Brain pericyte (primary cell): ENCODE measurements at regions not wholly inside any gene's neighbourhood (a gene's known extent, or its start where the extent isn't known, plus 50 kb on each side); places are given as distances from the start of the nearest gene placed in this dataset.

ENCODE experiments used
- DNase-seq: peaks from one replicate; pipeline ENCODE4 v3.0.0-alpha.2; 2012; ENCODE audit warnings: low read depth, low spot score

GRCh38 chr1:55381491-55381890, 166.3 kb upstream of the USP24 start:
- DNase-seq, result no peak

GRCh38 chr1:55380355-55380970, 165.3 kb upstream of the USP24 start:
- DNase-seq, result no peak

- DNase-seq, result no peak
Observed at GRCh38 chr1:55378582-55378981, 163.4 kb upstream of the USP24 start.

- DNase-seq, result no peak
Observed at GRCh38 chr1:55376897-55377296, 161.7 kb upstream of the USP24 start.

GRCh38 chr1:55375617-55376258, 160.6 kb upstream of the USP24 start:
- DNase-seq, result no peak

- no peak for DNase-seq
Observed at GRCh38 chr1:55374801-55375616, 159.8 kb upstream of the USP24 start.

GRCh38 chr1:55374216-55374615, 159.1 kb upstream of the USP24 start:
- no peak for DNase-seq

- no peak for DNase-seq
Observed at GRCh38 chr1:55369474-55369873, 154.3 kb upstream of the USP24 start.

GRCh38 chr1:55368698-55369097, 153.5 kb upstream of the USP24 start:
- DNase-seq, result no peak

GRCh38 chr1:55367273-55367672, 152.1 kb upstream of the USP24 start:
- no peak for DNase-seq

- DNase-seq, result no peak
Observed at GRCh38 chr1:55364216-55364615, 149.1 kb upstream of the USP24 start.

GRCh38 chr1:55363268-55363667, 148.1 kb upstream of the USP24 start:
- DNase-seq, result no peak

GRCh38 chr1:55362558-55362957, 147.4 kb upstream of the USP24 start:
- no peak for DNase-seq

GRCh38 chr1:55359611-55360010, 144.4 kb upstream of the USP24 start:
- DNase-seq, result no peak

- DNase-seq, result no peak
Observed at GRCh38 chr1:55358581-55358980, 143.4 kb upstream of the USP24 start.

- DNase-seq, result no peak
Observed at GRCh38 chr1:55355549-55355948, 140.4 kb upstream of the USP24 start.

- no peak for DNase-seq
Observed at GRCh38 chr1:55353707-55354620, 138.8 kb upstream of the USP24 start.

- no peak for DNase-seq
Observed at GRCh38 chr1:55352811-55353180, 137.6 kb upstream of the USP24 start.

GRCh38 chr1:55352080-55352810, 137.1 kb upstream of the USP24 start:
- no peak for DNase-seq

GRCh38 chr1:55348356-55348755, 133.2 kb upstream of the USP24 start:
- DNase-seq, result no peak

GRCh38 chr1:55347866-55348265, 132.7 kb upstream of the USP24 start:
- DNase-seq, result no peak
